Activated CD8-positive, alpha-beta memory T cell treated with anti-CD3 and anti-CD28 coated beads for 1 hour (primary cell): ENCODE measurements at regions not wholly inside any gene's neighbourhood (a gene's known extent, or its start where the extent isn't known, plus 50 kb on each side); places are given as distances from the start of the nearest gene placed in this dataset.

Source experiments
- DNase-seq, 2 donors: peaks; one replicate each; pipeline ENCODE4 v3.0.0-alpha.2; 2020; ENCODE audit warnings: low read depth in 1 of 2; ENCODE audit errors: extremely low read depth in 1 of 2

- DNase-seq = no peak
Measured at GRCh38 chr18:40056079-40056692, 1898.8 kb upstream of the PIK3C3 start.

DNA sequence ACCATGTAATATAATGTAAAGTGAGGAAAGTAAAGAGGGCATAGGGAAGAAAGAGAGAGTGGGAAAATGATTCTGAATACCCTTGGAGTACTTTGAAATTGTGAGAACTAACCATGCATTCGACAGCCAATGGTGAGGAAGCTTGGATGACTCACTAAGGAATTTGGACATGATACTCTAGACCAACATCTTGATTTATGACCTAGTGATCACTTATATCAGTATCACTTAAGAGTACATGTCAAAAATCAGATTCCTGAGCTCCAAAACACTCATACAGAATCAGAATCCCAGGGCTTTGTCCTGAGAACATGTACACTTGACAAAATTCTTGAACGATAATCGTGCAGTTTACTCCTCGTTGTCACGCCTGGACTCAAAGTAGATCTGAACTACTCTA is 1899.8 kb upstream of the PIK3C3 start:
- no peak for DNase-seq

GRCh38 chr18:40049716-40050115 is 1905.3 kb upstream of the PIK3C3 start:
- DNase-seq = no peak

DNA sequence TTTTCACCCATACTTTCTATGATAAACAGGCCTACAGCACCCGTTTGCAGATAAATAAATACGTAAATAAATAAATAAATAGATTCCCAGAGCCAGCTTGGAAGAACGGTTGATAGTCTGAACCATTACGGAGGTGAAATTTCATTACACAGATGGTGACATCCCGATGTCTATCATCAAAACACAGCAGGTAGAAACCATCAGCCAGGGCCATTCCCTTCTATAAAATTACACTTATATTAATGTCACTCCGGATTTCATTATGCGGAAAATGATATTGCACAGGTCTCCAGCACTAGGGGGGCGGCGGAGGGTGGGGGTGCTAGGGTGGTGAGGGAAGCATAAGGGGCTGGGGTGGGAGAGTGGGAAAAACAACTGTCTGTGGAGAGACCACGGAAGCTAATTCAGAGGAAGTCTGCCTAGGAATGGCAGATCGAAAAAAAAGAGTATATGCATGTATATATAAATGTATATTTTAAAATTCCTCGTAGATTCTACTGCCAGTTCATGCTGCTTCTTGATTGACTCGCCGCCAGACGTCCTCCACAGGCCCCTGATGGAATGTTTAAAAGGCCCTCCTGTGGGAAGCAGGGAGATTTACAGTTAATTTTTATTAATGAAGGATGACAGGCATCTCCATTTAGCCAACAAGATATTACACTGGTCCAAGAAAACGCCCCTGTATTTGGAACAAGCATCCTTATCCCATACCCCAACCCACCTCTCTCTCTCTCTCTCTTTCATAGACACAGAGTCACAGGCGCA is 1906.0 kb upstream of the PIK3C3 start:
- no peak for DNase-seq

DNA sequence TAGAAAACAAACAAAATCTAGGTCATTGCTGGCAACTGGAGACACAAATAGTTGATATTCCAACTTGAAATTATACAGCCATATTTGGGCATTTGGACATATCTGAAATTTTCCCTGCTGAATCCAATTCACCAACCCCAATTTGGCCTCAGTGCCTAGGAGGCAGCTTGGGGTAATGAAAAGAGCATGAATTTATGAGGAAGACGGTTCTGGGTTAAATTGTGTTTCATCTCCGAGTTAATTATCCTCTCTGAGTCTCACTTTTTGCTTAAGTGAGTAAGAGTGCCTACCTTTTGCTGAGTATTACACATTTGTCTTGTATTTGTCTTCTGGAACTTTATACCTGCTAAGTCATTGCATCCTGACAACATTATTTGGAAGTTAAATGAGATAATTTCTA is 1906.8 kb upstream of the PIK3C3 start:
- no peak for DNase-seq

- DNase-seq = no peak
Measured at GRCh38 chr18:40046596-40046995, 1908.4 kb upstream of the PIK3C3 start.

DNA sequence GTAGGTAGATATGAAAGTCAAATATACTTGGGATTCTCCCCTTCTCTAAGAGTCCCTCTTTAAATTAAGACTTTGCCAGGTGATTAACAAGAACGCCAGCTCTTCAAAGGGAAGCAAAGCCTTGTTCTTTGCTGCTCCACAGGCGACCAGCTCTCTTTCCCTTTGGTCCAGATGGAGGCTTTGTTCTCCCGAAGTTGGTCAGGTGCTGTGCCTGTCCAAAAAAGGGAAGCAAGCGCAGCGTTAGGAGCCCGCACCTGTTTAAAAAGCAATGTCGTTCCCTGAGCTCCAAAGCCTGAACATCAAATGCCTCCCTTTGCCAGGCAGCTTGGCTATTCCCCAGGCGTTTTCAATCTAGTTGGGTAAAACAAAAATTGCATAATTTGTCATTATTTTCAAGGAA is 1913.1 kb upstream of the PIK3C3 start:
- DNase-seq = no peak

GRCh38 chr18:40040574-40040973 is 1914.5 kb upstream of the PIK3C3 start:
- DNase-seq = no peak

DNA sequence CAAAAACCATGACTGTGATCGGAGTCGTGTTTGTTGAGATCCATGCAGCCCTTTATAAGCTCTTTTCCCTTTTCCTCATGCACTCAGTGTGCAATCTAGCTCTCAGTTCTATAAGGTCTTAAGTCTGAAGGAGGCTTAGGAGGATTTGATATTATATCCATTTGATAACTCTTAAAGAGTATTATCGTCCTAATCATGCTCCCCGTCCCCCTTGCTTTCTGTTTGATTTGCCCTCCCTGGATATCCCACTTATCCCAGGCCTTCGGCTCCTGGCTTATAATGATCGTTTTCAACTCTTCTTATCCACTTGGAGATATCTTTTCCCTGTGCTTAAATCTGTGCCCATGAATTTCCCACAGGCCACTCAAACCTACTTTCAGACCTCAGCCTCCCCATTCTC is 1917.7 kb upstream of the PIK3C3 start:
- no peak for DNase-seq

DNA sequence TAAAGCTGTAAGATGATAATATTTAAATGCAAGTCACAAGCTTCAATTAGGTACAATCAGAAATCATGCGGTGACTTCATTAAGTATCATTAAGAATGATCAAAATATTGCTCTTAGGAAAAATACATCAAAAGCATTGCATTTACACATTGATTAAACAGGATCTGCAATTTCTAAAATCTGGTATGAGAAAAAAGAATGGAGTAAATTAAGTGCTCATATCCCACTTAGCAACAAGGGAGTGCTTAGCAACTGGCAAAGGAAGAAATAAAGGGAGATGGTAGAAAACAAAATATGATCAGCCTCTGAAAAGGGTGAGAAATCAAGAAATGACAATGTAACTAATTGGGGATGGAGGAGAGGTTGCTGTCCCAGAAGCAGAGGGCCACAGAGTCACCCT is 1918.2 kb upstream of the PIK3C3 start:
- no peak for DNase-seq

DNA sequence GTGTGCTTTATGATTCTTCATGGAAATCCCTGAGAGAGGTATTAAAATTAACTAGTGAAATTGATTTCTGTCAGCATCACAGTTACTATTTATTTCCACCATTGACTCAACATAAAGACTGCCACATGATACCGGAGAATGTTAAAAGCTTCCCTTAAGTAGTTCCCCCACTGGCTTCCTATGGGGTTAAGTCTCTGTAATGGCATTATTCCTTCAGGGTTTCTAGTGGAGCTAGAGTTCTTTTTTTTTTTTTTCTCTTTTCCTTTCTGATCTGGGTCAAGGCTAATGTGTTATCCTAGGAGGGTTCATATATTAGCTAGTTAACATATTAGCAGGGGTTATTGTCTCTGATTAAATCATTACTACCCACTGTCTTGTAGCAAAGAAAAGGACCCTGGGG is 1919.1 kb upstream of the PIK3C3 start:
- DNase-seq = no peak

DNA sequence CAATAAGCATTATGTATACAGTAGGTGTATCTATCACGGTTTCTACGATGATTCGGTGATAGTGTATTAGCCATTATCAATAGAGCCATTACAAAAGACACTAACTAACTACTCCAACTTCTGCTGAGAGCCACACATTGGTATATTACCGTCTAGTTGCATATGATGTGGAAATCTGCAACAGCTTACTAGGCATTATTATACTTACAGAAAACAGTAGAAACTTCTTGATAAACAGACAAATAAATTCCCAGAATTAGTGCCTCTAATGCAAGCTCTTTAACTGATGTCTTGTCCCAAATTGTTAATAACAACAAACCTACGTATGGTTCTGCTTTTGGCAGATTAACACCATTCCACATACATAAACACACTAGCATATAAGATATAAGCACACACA is 1923.0 kb upstream of the PIK3C3 start:
- no peak for DNase-seq

DNA sequence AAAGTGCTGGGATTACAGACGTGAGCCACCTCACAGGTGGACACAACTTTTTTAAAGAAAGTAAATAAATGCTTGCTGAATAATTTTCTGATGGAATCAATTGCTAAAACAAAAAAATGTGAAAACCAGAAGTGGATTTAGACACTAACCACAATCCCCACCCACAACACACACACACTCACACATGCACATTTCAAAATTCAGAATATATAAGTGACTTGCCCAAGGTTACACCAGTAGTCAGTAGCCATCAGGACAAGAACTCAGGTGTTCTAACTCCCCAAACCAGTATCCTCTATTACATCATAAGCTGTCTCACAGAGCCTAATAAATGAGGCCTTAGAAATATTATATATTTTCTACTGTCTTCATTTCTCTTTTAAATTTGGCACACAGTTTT is 1923.6 kb upstream of the PIK3C3 start:
- DNase-seq = no peak

DNA sequence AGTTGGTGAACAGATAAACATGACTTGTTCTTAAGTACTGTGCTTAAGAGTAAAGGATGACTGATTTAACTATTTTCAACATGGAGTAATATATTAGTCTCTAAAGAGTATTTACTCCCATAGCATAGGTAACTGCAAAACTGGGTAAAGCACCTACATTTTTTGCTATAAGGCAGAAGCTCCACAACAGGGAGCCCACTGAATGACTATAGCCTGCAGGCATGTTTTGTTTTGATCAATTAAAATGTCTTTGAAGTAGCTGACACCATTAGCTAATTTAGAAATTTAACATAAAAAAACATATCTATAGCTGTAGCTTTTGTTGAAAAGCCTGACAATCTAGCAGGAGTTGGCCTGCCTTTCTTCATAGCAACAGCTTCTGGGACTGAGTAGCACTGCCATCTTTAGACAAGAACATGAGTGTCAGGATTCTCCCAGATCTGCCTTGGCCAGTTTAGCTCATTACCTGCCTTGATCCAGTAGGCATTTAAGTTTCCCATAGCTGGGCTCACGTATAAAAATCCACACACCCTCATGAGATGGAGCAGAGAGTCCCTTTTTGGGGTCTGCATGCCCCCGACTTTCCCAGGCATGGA is 1935.1 kb upstream of the PIK3C3 start:
- no peak for DNase-seq

GRCh38 chr18:40018266-40018665 is 1936.8 kb upstream of the PIK3C3 start:
- DNase-seq = no peak

- DNase-seq = no peak
Measured at GRCh38 chr18:40017021-40017420, 1938.0 kb upstream of the PIK3C3 start.

GRCh38 chr18:40016405-40016804 is 1938.6 kb upstream of the PIK3C3 start:
- no peak for DNase-seq

DNA sequence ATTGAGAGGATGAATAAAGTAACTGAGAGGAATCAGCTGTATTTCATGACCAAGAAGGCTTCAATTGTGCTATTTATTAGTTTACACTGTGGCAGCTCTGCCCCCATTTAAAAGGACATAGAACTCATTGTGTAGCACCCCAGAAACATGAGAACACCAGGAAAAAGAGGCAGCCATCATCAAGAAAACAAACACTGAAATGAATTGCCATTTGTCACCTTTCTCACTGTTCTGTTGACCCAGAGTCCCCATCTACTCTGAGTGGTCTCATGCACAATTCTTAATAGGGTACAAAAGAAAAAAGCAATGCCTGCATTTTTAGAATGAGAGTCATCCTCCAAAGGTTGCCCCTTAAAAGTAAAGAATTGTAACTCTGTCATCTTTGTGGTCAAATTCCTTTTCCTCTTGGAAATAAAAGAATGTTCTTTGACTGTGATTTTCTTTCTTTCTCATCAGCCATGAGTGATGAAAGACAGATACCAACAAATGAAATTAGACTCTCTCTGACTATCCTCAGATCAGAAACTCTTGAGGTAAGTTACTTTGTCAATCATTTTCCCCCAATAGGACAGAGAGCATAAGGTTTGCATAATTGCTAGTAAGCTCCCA is 1941.9 kb upstream of the PIK3C3 start:
- DNase-seq = no peak

DNA sequence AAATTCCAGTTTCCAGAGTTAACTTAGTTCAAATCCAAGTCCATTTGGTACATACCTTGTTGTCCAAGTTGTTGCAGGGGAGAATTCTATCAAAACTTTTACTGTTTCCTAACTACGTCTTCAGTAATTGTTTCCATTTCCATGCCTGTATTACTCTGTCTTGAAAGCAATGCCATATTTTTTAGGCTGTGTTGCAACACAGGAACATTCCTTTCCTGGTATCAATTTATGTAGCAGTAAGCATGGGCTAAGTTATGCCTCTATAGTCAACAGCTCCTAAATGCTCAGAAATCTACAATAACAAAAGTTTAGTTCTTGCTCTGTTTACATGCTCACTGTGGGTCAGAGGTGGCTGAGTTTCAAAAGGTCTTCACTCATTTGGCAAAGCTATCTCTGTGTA is 1943.8 kb upstream of the PIK3C3 start:
- DNase-seq = no peak

DNA sequence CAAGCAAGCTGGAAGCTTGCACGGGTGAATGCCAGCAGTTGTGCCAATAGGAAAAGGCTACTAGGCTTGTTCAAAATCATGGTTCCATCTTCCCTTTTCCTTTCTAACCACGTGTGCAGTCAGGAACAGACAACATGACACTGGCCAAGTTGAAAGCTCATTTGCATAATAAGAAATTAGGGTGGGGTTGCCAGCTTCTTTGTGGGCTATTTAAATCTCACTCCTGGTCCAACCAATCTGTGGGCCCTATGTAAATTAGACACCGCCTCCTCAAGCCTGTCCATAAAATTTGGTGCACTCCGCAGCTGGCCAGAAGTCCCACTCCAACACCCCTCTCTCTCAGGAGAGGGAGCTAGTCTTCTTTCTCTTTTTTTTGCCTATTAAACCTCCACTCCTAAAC is 1948.4 kb upstream of the PIK3C3 start:
- no peak for DNase-seq

GRCh38 chr18:40004246-40004645 is 1950.8 kb upstream of the PIK3C3 start:
- no peak for DNase-seq

DNA sequence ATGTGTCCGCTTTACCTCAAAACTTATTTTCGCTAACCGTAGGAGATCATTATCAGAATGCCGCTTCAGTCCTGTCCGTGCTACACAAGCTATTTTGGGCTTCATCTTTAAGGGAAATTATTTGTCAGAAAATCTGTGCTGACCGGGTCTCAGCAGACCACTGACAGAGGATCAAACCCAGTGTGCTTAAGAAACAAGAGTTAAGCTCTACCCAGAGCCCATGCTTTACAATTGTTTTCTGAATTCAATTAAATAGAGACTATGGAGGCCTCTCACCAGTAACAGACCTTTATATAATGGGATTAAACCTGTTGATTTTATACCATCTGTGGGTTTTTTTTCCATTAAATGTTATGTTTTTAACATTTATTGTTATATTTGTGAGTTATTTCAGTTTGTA is 1956.7 kb upstream of the PIK3C3 start:
- DNase-seq = no peak
